CD14-positive monocyte (primary cell): ENCODE measurements at regions not wholly inside any gene's neighbourhood (a gene's known extent, or its start where the extent isn't known, plus 50 kb on each side); places are given as distances from the start of the nearest gene placed in this dataset.

Experiments
- DNase-seq, 3 donors: peaks; one replicate each; pipeline ENCODE4 v3.0.0-alpha.2; 2011 to 2022
- H2AFZ ChIP-seq: 2 replicates; pipeline ENCODE4 v1.6.0; 2012; ENCODE audit warnings: mild to moderate bottlenecking, low read depth, low read length, inconsistent platforms; ENCODE audit not compliant: insufficient read depth, poor library complexity, severe bottlenecking
- H3K27ac ChIP-seq, 2 donors: 1 replicate in 1 of 2; 2 replicates in 1 of 2; pipeline ENCODE4 v1.5.1; 2012 to 2013; ENCODE audit warnings: low read length in 2 of 2, control low read depth in 1 of 2, inconsistent platforms in 1 of 2, low read depth in 1 of 2, mild to moderate bottlenecking in 1 of 2
- H3K27me3 ChIP-seq, 2 donors: one replicate each; pipeline versions ENCODE4 v1.6.0 to v1.6.1; 2011 to 2013; ENCODE audit warnings: low read length in 2 of 2; ENCODE audit not compliant: control insufficient read depth in 2 of 2, insufficient read depth in 2 of 2
- H3K36me3 ChIP-seq, 2 donors: replicated peaks in 1 of 2; 1 replicate in 1 of 2; 2 replicates in 1 of 2; pipeline versions ENCODE4 v1.5.1 to v1.6.1; 2012 to 2013; ENCODE audit warnings: low read length in 2 of 2, control low read depth in 1 of 2, inconsistent platforms in 1 of 2, mild to moderate bottlenecking in 1 of 2; ENCODE audit not compliant: insufficient read depth in 2 of 2, control insufficient read depth in 1 of 2
- H3K4me1 ChIP-seq, 2 donors: 1 replicate in 1 of 2; 2 replicates in 1 of 2; pipeline versions ENCODE4 v1.5.1 to v1.6.1; 2012 to 2013; ENCODE audit warnings: low read length in 2 of 2, control low read depth in 1 of 2, inconsistent platforms in 1 of 2, mild to moderate bottlenecking in 1 of 2, moderate library complexity in 1 of 2; ENCODE audit not compliant: insufficient read depth in 2 of 2, control insufficient read depth in 1 of 2
- H3K4me2 ChIP-seq: replicated peaks from 2 replicates; pipeline ENCODE3; 2012; ENCODE audit warnings: low read length, moderate library complexity, mild to moderate bottlenecking; ENCODE audit not compliant: poor library complexity, severe bottlenecking; ENCODE audit errors: extremely low read depth
- H3K4me3 ChIP-seq, 3 experiments: fragments of 200-600 bp in 1 of 3; sonication (generic) in 1 of 3; replicated peaks in 1 of 3; 1 replicate in 2 of 3; 2 replicates in 1 of 3; pipeline ENCODE4 v1.5.1; 2011 to 2013; ENCODE audit warnings: low read length in 3 of 3, mild to moderate bottlenecking in 3 of 3, control low read depth in 2 of 3, low read depth in 2 of 3, inconsistent platforms in 1 of 3, moderate library complexity in 1 of 3
- H3K79me2 ChIP-seq: 2 replicates; pipeline ENCODE4 v1.6.0; 2012; ENCODE audit warnings: mild to moderate bottlenecking, control low read depth, inconsistent platforms, low read length, moderate library complexity; ENCODE audit not compliant: insufficient read depth
- H3K9ac ChIP-seq: 2 replicates; pipeline ENCODE4 v1.6.0; 2017; ENCODE audit warnings: low read length, mild to moderate bottlenecking; ENCODE audit not compliant: insufficient read depth, poor library complexity, severe bottlenecking
- H3K9me3 ChIP-seq, 2 donors: replicated peaks in 1 of 2; 1 replicate in 1 of 2; 2 replicates in 1 of 2; pipeline versions ENCODE4 v1.5.1 to v1.6.1; 2012 to 2013; ENCODE audit warnings: low read length in 2 of 2, control low read depth in 1 of 2; ENCODE audit not compliant: control insufficient read depth in 1 of 2, insufficient read depth in 1 of 2
- H4K20me1 ChIP-seq: 2 replicates; pipeline ENCODE4 v1.6.0; 2012; ENCODE audit warnings: mild to moderate bottlenecking, low read length, control low read depth, moderate library complexity; ENCODE audit not compliant: insufficient read depth
- H3K27ac Mint-ChIP-seq, 7 donors: one replicate each; pipeline ENCODE4 v1.8.0; 2020; ENCODE audit warnings: mild to moderate bottlenecking in 7 of 7, mixed read lengths in 7 of 7, moderate library complexity in 6 of 7, inconsistent platforms in 2 of 7
- H3K27me3 Mint-ChIP-seq, 3 donors: one replicate each; pipeline ENCODE4 v1.8.0; 2021 to 2022; ENCODE audit warnings: low read depth in 3 of 3, mild to moderate bottlenecking in 3 of 3, mixed read lengths in 3 of 3, moderate library complexity in 3 of 3, inconsistent platforms in 1 of 3
- H3K36me3 Mint-ChIP-seq, 2 donors: one replicate each; pipeline ENCODE4 v1.8.0; 2020; ENCODE audit warnings: mixed read lengths in 2 of 2, inconsistent platforms in 1 of 2, mild to moderate bottlenecking in 1 of 2
- H3K4me1 Mint-ChIP-seq: one replicate; pipeline ENCODE4 v1.8.0; 2020; ENCODE audit warnings: mild to moderate bottlenecking, mixed read lengths
- H3K4me3 Mint-ChIP-seq, 2 donors: one replicate each; pipeline ENCODE4 v1.8.0; 2020; ENCODE audit warnings: mild to moderate bottlenecking in 2 of 2, mixed read lengths in 2 of 2, moderate library complexity in 1 of 2
- H3K9me3 Mint-ChIP-seq, 7 donors: one replicate each; pipeline ENCODE4 v1.8.0; 2020 to 2022; ENCODE audit warnings: mixed read lengths in 7 of 7, mild to moderate bottlenecking in 6 of 7, moderate library complexity in 6 of 7, inconsistent platforms in 2 of 7
- CTCF ChIP-seq: fragments of 200-600 bp; IDR thresholded peaks from one replicate; pipeline ENCODE4 v1.8.0; 2022; ENCODE audit warnings: antibody characterized with exemption, mild to moderate bottlenecking
- WGBS: methylation state at CpG from one replicate; pipeline ENCODE4 v1.1.5; 2013; ENCODE audit warnings: missing lambda C conversion rate; ENCODE audit not compliant: insufficient coverage; 5-methylcytosine and 5-hydroxymethylcytosine counted together
- intact Hi-C, 2 donors: fragments of 100-400 bp; cut with micrococcal nuclease; formaldehyde crosslinking; loops; one replicate each; pipeline versions ENCODE4 v1.15.0 to v1.15.1; 2023

GRCh38 chr1:229869687-229870086 lies 197.4 kb upstream of the GALNT2 start:
- no peaks in the 10 kb centered on the region for H3K27me3 ChIP-seq
- Mint-ChIP-seq H3K27me3 (peaks cover 2 to 4% (median 3%) of the 10 kb centered on the region in 3 donors), H3K4me1 (no peaks in the 10 kb centered on the region), H3K36me3 (no peaks in the 10 kb centered on the region), H3K4me3 (no peak overlapping the region), H3K27ac (no peak overlapping the region), H3K9me3 (no peaks in the 10 kb centered on the region)
- no peak for TF ChIP-seq CTCF
- 86% methylated on average over 4 of the region's 4 CpGs for WGBS
- no peak overlapping the region for H3K4me3 ChIP-seq
- H3K27ac ChIP-seq, result no peak overlapping the region
- no peaks in the 10 kb centered on the region for H3K79me2 ChIP-seq
- H3K4me1 ChIP-seq, result no peaks in the 10 kb centered on the region
- H4K20me1 ChIP-seq, result no peaks in the 10 kb centered on the region
- no peak overlapping the region for H2AFZ ChIP-seq
- H3K9ac ChIP-seq, result no peak overlapping the region
- intact Hi-C loops, result no loop called here
- H3K36me3 ChIP-seq, result no peaks in the 10 kb centered on the region
- H3K4me2 ChIP-seq, result no peak overlapping the region
- H3K9me3 ChIP-seq, result no peaks in the 10 kb centered on the region
- no peak for DNase-seq

GRCh38 chr1:229870381-229870780 lies 196.7 kb upstream of the GALNT2 start:
- no peaks in the 10 kb centered on the region for H3K9me3 Mint-ChIP-seq
- Histone ChIP-seq H4K20me1 (no peaks in the 10 kb centered on the region), H3K9me3 (no peaks in the 10 kb centered on the region), H3K9ac (no peak overlapping the region), H3K4me1 (no peaks in the 10 kb centered on the region), H3K36me3 (no peaks in the 10 kb centered on the region), H3K27ac (no peak overlapping the region), H3K27me3 (no peaks in the 10 kb centered on the region), H3K4me2 (no peak overlapping the region), H3K4me3 (no peak overlapping the region), H3K79me2 (no peaks in the 10 kb centered on the region), H2AFZ (no peak overlapping the region)
- no peak for TF ChIP-seq CTCF
- H3K4me3 Mint-ChIP-seq, result no peak overlapping the region
- intact Hi-C loops, result no loop called here
- no peaks in the 10 kb centered on the region for H3K36me3 Mint-ChIP-seq
- peaks cover 2 to 4% (median 3%) of the 10 kb centered on the region in 3 donors for H3K27me3 Mint-ChIP-seq
- H3K4me1 Mint-ChIP-seq, result no peaks in the 10 kb centered on the region
- 92% methylated on average over 1 of the region's 2 CpGs for WGBS
- no peak for DNase-seq
- H3K27ac Mint-ChIP-seq, result no peak overlapping the region
